ENCODE measurements at regions not wholly inside any gene's neighbourhood (a gene's known extent, or its start where the extent isn't known, plus 50 kb on each side); places are given as distances from the start of the nearest gene placed in this dataset.
A peak's percentile ranks its signal among the peaks of the same experiment; 100 is the strongest.

GRCh38 chr6:27031302-27031701 lies 216.2 kb upstream of the PRSS16 start:
- no peak overlapping the region for H3K9ac ChIP-seq (ENCODE audit: low read depth, low read length)
- no peak overlapping the region for H2BK15ac ChIP-seq (ENCODE audit: low read depth, low read length)
- WGBS, 2 experiments (ENCODE audit: extremely low coverage in 2 of 2, insufficient read length in 1 of 2) = 86% methylated on average over 1 of the region's 1 CpG; no CpG with 5 or more reads in 1 of the 2 experiments
- H4K91ac ChIP-seq (ENCODE audit: insufficient read depth, low read depth, low read length) = no peak overlapping the region
- H2AK5ac ChIP-seq (ENCODE audit: low read depth, low read length) = no peak overlapping the region
- H2AK9ac ChIP-seq (replicated peaks; ENCODE audit: low read depth, low read length, poor library complexity) = no peak overlapping the region
- no peak overlapping the region for H3K14ac ChIP-seq (replicated peaks; ENCODE audit: low read depth, low read length)
- ATAC-seq (ENCODE audit: low read depth) (no peak), DNase-seq (peak; percentile 20)
- no peaks in the 10 kb centered on the region for H4K20me1 ChIP-seq (ENCODE audit: insufficient read depth, low read length)
- H3K9me1 ChIP-seq (ENCODE audit: insufficient read depth, low read length) = no peaks in the 10 kb centered on the region
- TF ChIP-seq FOS (IDR thresholded peaks at IDR 0.05; ENCODE audit: low read depth, low read length) = no peak
- no peak for TF ChIP-seq NFE2L2 (IDR thresholded peaks at IDR 0.05; ENCODE audit: low read depth, low read length)
- TF ChIP-seq CEBPB (IDR thresholded peaks at IDR 0.05; ENCODE audit: low read depth, low read length) = no peak
- no peak for TF ChIP-seq POLR2A (IDR thresholded peaks at IDR 0.05; ENCODE audit: low read depth, low read length)
- TF ChIP-seq CHD1 (IDR thresholded peaks at IDR 0.05; ENCODE audit: low read depth, low read length) = no peak
- no peak for TF ChIP-seq BHLHE40 (IDR thresholded peaks at IDR 0.05; ENCODE audit: low read depth, low read length)
- no peak for TF ChIP-seq ELK1 (IDR thresholded peaks at IDR 0.05; ENCODE audit: borderline replicate concordance, low read depth, low read length)
- TF ChIP-seq RFX5 (IDR thresholded peaks at IDR 0.05; ENCODE audit: low read depth, low read length) = no peak
- TF ChIP-seq RAD21 (IDR thresholded peaks at IDR 0.05; ENCODE audit: low read length) = no peak
- TF ChIP-seq MAZ (IDR thresholded peaks at IDR 0.05; ENCODE audit: borderline replicate concordance, low read depth, low read length) = no peak
- TF ChIP-seq CTCF (conservative IDR thresholded peaks at IDR 0.05; ENCODE audit: low read depth, low read length) = no peak
- no peak for TF ChIP-seq MAFK (IDR thresholded peaks at IDR 0.05; ENCODE audit: low read depth, low read length)
- no peak for TF ChIP-seq SMC3 (IDR thresholded peaks at IDR 0.05; ENCODE audit: low read depth, low read length)
- TF ChIP-seq USF2 (IDR thresholded peaks at IDR 0.05; ENCODE audit: low read depth, low read length) = no peak
- no peak for TF ChIP-seq MXI1 (IDR thresholded peaks at IDR 0.05; ENCODE audit: borderline replicate concordance, low read depth, low read length)
- TF ChIP-seq RCOR1 (IDR thresholded peaks at IDR 0.05; ENCODE audit: insufficient replicate concordance, low read length) = no peak
- H3K4ac ChIP-seq (ENCODE audit: low read depth, low read length) = no peak overlapping the region
- intact Hi-C loops (cut with micrococcal nuclease) = no loop called here
- POLR2A ChIA-PET (ENCODE audit: unreplicated experiment) = no interaction called here
- no peaks in the 10 kb centered on the region for H3K4me1 ChIP-seq (ENCODE audit: control insufficient read depth, insufficient read depth, low read length)
- no peaks in the 10 kb centered on the region for H3K36me3 ChIP-seq (ENCODE audit: control insufficient read depth, insufficient read depth, low read length)
- no peak overlapping the region for H2BK120ac ChIP-seq (ENCODE audit: low read depth, low read length)
- no peaks in the 10 kb centered on the region for H3K9me3 ChIP-seq (ENCODE audit: control insufficient read depth, insufficient read depth, low read length)
- no peak overlapping the region for H2AFZ ChIP-seq (replicated peaks; ENCODE audit: low read length, poor library complexity)
- H3K56ac ChIP-seq (ENCODE audit: extremely low read depth, insufficient read depth, low read length) = no peak overlapping the region
- no peak overlapping the region for H3K4me3 ChIP-seq (ENCODE audit: insufficient read depth, low read depth, low read length)
- no peak overlapping the region for H3K23ac ChIP-seq (ENCODE audit: low read depth, low read length)
- no peak overlapping the region for H3K18ac ChIP-seq (ENCODE audit: low read depth, low read length)
- no TSS peak for BruUV-seq (replicated peaks)
- H3K79me1 ChIP-seq (ENCODE audit: low read depth in 1 of 2, low read length in 2 of 2) = no peaks in the 10 kb centered on the region
- no peak overlapping the region for H2BK5ac ChIP-seq (ENCODE audit: low read depth, low read length, poor library complexity, severe bottlenecking)
- H3K27ac ChIP-seq (ENCODE audit: insufficient read depth, low read length) = no peak overlapping the region
- in situ Hi-C loops (cut with MboI; ENCODE audit: low sequenced_read_pairs) = no loop called here
- no peaks in the 10 kb centered on the region for H3K27me3 ChIP-seq (ENCODE audit: control insufficient read depth, insufficient read depth, low read length)
- H4K8ac ChIP-seq (ENCODE audit: low read depth in 2 of 2, low read length in 2 of 2) = no peak overlapping the region
- no peak overlapping the region for H3K4me2 ChIP-seq (ENCODE audit: low read depth, low read length)
- H2BK20ac ChIP-seq (ENCODE audit: low read depth, low read length) = no peak overlapping the region
- H4K5ac ChIP-seq (ENCODE audit: low read depth, low read length) = no peak overlapping the region
- CTCF ChIA-PET = no interaction called here
- dilution Hi-C loops (cut with HindIII; ENCODE audit: low sequenced_read_pairs, unreplicated experiment) = no loop called here

Data from IMR-90 (cell line).